ENCODE measurements at regions not wholly inside any gene's neighbourhood (a gene's known extent, or its start where the extent isn't known, plus 50 kb on each side); places are given as distances from the start of the nearest gene placed in this dataset.
A peak's percentile ranks its signal among the peaks of the same experiment; 100 is the strongest.

- DNase-seq, result no peak
Observed at GRCh38 chr2:180656455-180656847, 324.0 kb upstream of the UBE2E3 start.

- DNase-seq, result no peak
Observed at GRCh38 chr2:180655842-180656454, 324.5 kb upstream of the UBE2E3 start.

GRCh38 chr2:180655393-180655792 lies 325.0 kb upstream of the UBE2E3 start:
- DNase-seq, result no peak

GRCh38 chr2:180653481-180653880 lies 326.9 kb upstream of the UBE2E3 start:
- DNase-seq, result no peak

GRCh38 chr2:180652794-180653193 lies 327.6 kb upstream of the UBE2E3 start:
- no peak for DNase-seq

GRCh38 chr2:180651596-180651995 lies 328.8 kb upstream of the UBE2E3 start:
- no peak for DNase-seq

- no peak for DNase-seq
Observed at GRCh38 chr2:180647621-180648020, 332.8 kb upstream of the UBE2E3 start.

GRCh38 chr2:180647221-180647620 lies 333.2 kb upstream of the UBE2E3 start:
- DNase-seq, result no peak

- no peak for DNase-seq
Observed at GRCh38 chr2:180646756-180647155, 333.6 kb upstream of the UBE2E3 start.

- DNase-seq, result no peak
Observed at GRCh38 chr2:180644709-180645108, 335.7 kb upstream of the UBE2E3 start.

- DNase-seq, result no peak
Observed at GRCh38 chr2:180630756-180631155, 349.6 kb upstream of the UBE2E3 start.

- DNase-seq, result no peak
Observed at GRCh38 chr2:180625006-180625844, 355.2 kb upstream of the UBE2E3 start.

- DNase-seq, result no peak
Observed at GRCh38 chr2:180621941-180622918, 358.2 kb upstream of the UBE2E3 start.

- DNase-seq, result no peak
Observed at GRCh38 chr2:180621366-180621765, 359.0 kb upstream of the UBE2E3 start.

- DNase-seq, result no peak
Observed at GRCh38 chr2:180618570-180618969, 361.8 kb upstream of the UBE2E3 start.

- no peak for DNase-seq
Observed at GRCh38 chr2:180614776-180615175, 365.6 kb upstream of the UBE2E3 start.

- no peak for DNase-seq
Observed at GRCh38 chr2:180609626-180610340, 370.6 kb upstream of the UBE2E3 start.

GRCh38 chr2:180607514-180608049 lies 372.8 kb upstream of the UBE2E3 start:
- peak; percentile 75 for DNase-seq

- no peak for DNase-seq
Observed at GRCh38 chr2:180604077-180604476, 376.3 kb upstream of the UBE2E3 start.

GRCh38 chr2:180601016-180601415 lies 379.4 kb upstream of the UBE2E3 start:
- no peak for DNase-seq

GRCh38 chr2:180599804-180600203 lies 380.6 kb upstream of the UBE2E3 start:
- no peak for DNase-seq

- no peak for DNase-seq
Observed at GRCh38 chr2:180597179-180597578, 383.2 kb upstream of the UBE2E3 start.

Measured in NCI-H1417 treated with DMSO at 0.1 percent for 48 hours (cell line).